OCI-LY7 (cell line): ENCODE measurements at regions not wholly inside any gene's neighbourhood (a gene's known extent, or its start where the extent isn't known, plus 50 kb on each side); places are given as distances from the start of the nearest gene placed in this dataset.

Experiments
- BruUV-seq: library from RNA; stranded (reverse); fragments of 400-500 nt; replicated peaks from 2 replicates; lab custom pipeline; 2021; lab: Mats Ljungman, UMichigan
- CTCF ChIA-PET: fragments of 300-600 bp; sonication (Branson Sonifier 250); formaldehyde crosslinking; loops from one replicate; lab custom pipeline; 2022; ENCODE audit warnings: antibody characterized with exemption; ENCODE audit not compliant: unreplicated experiment; lab: Charles Lee
- POLR2A ChIA-PET: fragments of 300-600 bp; sonication (Branson Sonifier 250); formaldehyde crosslinking; loops from one replicate; lab custom pipeline; 2022; ENCODE audit warnings: antibody characterized with exemption; lab: Charles Lee
- DNase-seq: peaks from one replicate; pipeline ENCODE4 v3.0.0-alpha.2; 2015; ENCODE audit warnings: low spot score
- H2AFZ ChIP-seq: fragments of 200-600 bp; sonication (generic), shearing (Covaris generic); 2 replicates; pipeline ENCODE4 v1.6.1; 2014; ENCODE audit warnings: mild to moderate bottlenecking, antibody characterized with exemption, low read length, moderate library complexity
- H3K27ac ChIP-seq: fragments of 200-600 bp; sonication (generic); 2 replicates; pipeline ENCODE4 v1.5.1; 2014; ENCODE audit warnings: mixed run types, low read depth, mild to moderate bottlenecking, moderate library complexity, low read length, inconsistent platforms; ENCODE audit not compliant: poor library complexity, severe bottlenecking
- H3K36me3 ChIP-seq: fragments of 200-600 bp; sonication (generic); 2 replicates; pipeline ENCODE4 v1.6.1; 2014; ENCODE audit warnings: mild to moderate bottlenecking, antibody characterized with exemption, low read length, moderate library complexity, mixed read lengths; ENCODE audit not compliant: insufficient read depth
- H3K4me1 ChIP-seq: fragments of 200-600 bp; sonication (generic); 2 replicates; pipeline ENCODE4 v1.5.1; 2014; ENCODE audit warnings: mild to moderate bottlenecking, low read length; ENCODE audit not compliant: insufficient read depth, poor library complexity, severe bottlenecking
- H3K4me2 ChIP-seq: fragments of 200-600 bp; sonication (generic); 2 replicates; pipeline ENCODE4 v1.6.1; 2014; ENCODE audit warnings: mild to moderate bottlenecking, low read length
- H3K4me3 ChIP-seq: fragments of 200-600 bp; sonication (generic); 2 replicates; pipeline ENCODE4 v1.5.1; 2014; ENCODE audit warnings: mild to moderate bottlenecking, low read depth, low read length; ENCODE audit not compliant: poor library complexity, severe bottlenecking
- H3K79me2 ChIP-seq: fragments of 200-600 bp; sonication (generic); 2 replicates; pipeline ENCODE4 v1.6.1; 2016; ENCODE audit warnings: low read depth, mild to moderate bottlenecking, low read length, moderate library complexity, mixed read lengths; ENCODE audit not compliant: insufficient read depth
- H3K9me2 ChIP-seq: fragments of 200-600 bp; sonication (generic); 2 replicates; pipeline ENCODE4 v1.6.1; 2016; ENCODE audit warnings: mild to moderate bottlenecking, low read length, mixed read lengths; ENCODE audit not compliant: insufficient read depth
- H3K9me3 ChIP-seq: fragments of 200-600 bp; sonication (generic); 2 replicates; pipeline ENCODE4 v1.6.1; 2014; ENCODE audit warnings: mild to moderate bottlenecking, mixed run types, low read length, mixed read lengths
- H4K20me1 ChIP-seq: fragments of 200-600 bp; sonication (generic); 2 replicates; pipeline ENCODE4 v1.6.1; 2014; ENCODE audit warnings: mild to moderate bottlenecking, antibody characterized with exemption, low read length, moderate library complexity, mixed read lengths; ENCODE audit not compliant: insufficient read depth
- CTCF ChIP-seq: fragments of 200-600 bp; sonication (generic); conservative IDR thresholded peaks from 2 replicates; pipeline ENCODE4 v1.5.1; 2014; ENCODE audit warnings: mild to moderate bottlenecking, antibody characterized with exemption, low read length, moderate library complexity, mixed read lengths
- EZH2phosphoT487 ChIP-seq: fragments of 200-600 bp; sonication (generic); IDR thresholded peaks from 2 replicates; pipeline ENCODE4 v1.6.1; 2018; ENCODE audit warnings: low read depth, borderline replicate concordance, mild to moderate bottlenecking, mixed run types, antibody characterized with exemption, low read length, moderate library complexity, mixed read lengths
- intact Hi-C: fragments of 100-400 bp; cut with micrococcal nuclease; formaldehyde crosslinking; loops from one replicate; pipeline ENCODE4 v1.10.0; 2022; ENCODE audit not compliant: unreplicated experiment

- TF ChIP-seq CTCF, result no peak
- TF ChIP-seq EZH2phosphoT487, result no peak
Measured at GRCh38 chr3:44132593-44132992, 109.1 kb upstream of the TOPAZ1 start.

GRCh38 chr3:44136421-44136820 is 105.3 kb upstream of the TOPAZ1 start:
- Histone ChIP-seq H3K4me3 (no peak overlapping the region), H3K9me3 (0 out of 2 replicates have a peak, but pooled peaks cover 4% of the 10 kb centered on the region), H3K79me2 (no peaks in the 10 kb centered on the region), H4K20me1 (no peaks in the 10 kb centered on the region), H3K9me2 (no peaks in the 10 kb centered on the region), H3K27ac (no peak overlapping the region), H2AFZ (no peak overlapping the region), H3K4me1 (no peaks in the 10 kb centered on the region), H3K4me2 (no peak overlapping the region), H3K36me3 (no peaks in the 10 kb centered on the region)
- intact Hi-C loops, result no loop called here
- ChIA-PET POLR2A (interaction anchor here (0.6 kb wide), 1 partner anchor 151 kb away, joined by 3 read pairs; no protein-coding TSS in a partner anchor), CTCF (no interaction called here)
- no peak for DNase-seq
- BruUV-seq, result no TSS peak
- no peak for TF ChIP-seq EZH2phosphoT487
- no peak for TF ChIP-seq CTCF

More at GRCh38 chr3:44132593-44132992, 109.1 kb upstream of the TOPAZ1 start:
- H3K4me1 ChIP-seq, result peaks cover 28% of the 10 kb centered on the region
- DNase-seq, result no peak
- no peaks in the 10 kb centered on the region for H3K79me2 ChIP-seq
- intact Hi-C loops, result no loop called here
- no peak overlapping the region for H3K27ac ChIP-seq
- no TSS peak for BruUV-seq
- H4K20me1 ChIP-seq, result no peaks in the 10 kb centered on the region
- H3K4me3 ChIP-seq, result no peak overlapping the region
- H3K9me3 ChIP-seq, result no peaks in the 10 kb centered on the region
- H3K36me3 ChIP-seq, result no peaks in the 10 kb centered on the region
- no peak overlapping the region for H3K4me2 ChIP-seq
- no peaks in the 10 kb centered on the region for H3K9me2 ChIP-seq
- POLR2A ChIA-PET, result no interaction called here
- H2AFZ ChIP-seq, result no peak overlapping the region
- CTCF ChIA-PET, result no interaction called here

- H3K4me3 ChIP-seq, result no peak overlapping the region
- DNase-seq, result no peak
- no peaks in the 10 kb centered on the region for H3K79me2 ChIP-seq
- ChIA-PET CTCF (no interaction called here), POLR2A (no interaction called here)
- no peak overlapping the region for H3K27ac ChIP-seq
- H3K4me2 ChIP-seq, result no peak overlapping the region
- H3K36me3 ChIP-seq, result no peaks in the 10 kb centered on the region
- no TSS peak for BruUV-seq
- H2AFZ ChIP-seq, result no peak overlapping the region
- intact Hi-C loops, result no loop called here
- no peak for TF ChIP-seq EZH2phosphoT487
- no peak for TF ChIP-seq CTCF
- no peaks in the 10 kb centered on the region for H3K9me2 ChIP-seq
- no peaks in the 10 kb centered on the region for H4K20me1 ChIP-seq
- H3K4me1 ChIP-seq, result no peaks in the 10 kb centered on the region
- 0 out of 2 replicates have a peak, but pooled peaks cover 3% of the 10 kb centered on the region for H3K9me3 ChIP-seq
Measured at GRCh38 chr3:44146073-44146472, 95.6 kb upstream of the TOPAZ1 start.
